Nephron progenitor cell (in vitro differentiated cells): ENCODE measurements at regions not wholly inside any gene's neighbourhood (a gene's known extent, or its start where the extent isn't known, plus 50 kb on each side); places are given as distances from the start of the nearest gene placed in this dataset.

ENCODE experiments used
- DNase-seq: peaks from one replicate; pipeline ENCODE4 v3.0.0; 2021
- H3K27ac Mint-ChIP-seq: 2 replicates; pipeline ENCODE4 v1.8.0; 2021; ENCODE audit warnings: mild to moderate bottlenecking, moderate library complexity, mixed read lengths
- H3K27me3 Mint-ChIP-seq: 2 replicates; pipeline ENCODE4 v1.8.0; 2021; ENCODE audit warnings: mild to moderate bottlenecking, low read depth, mixed read lengths; ENCODE audit not compliant: poor library complexity
- H3K36me3 Mint-ChIP-seq: 2 replicates; pipeline ENCODE4 v1.8.0; 2021; ENCODE audit warnings: low read depth, mixed read lengths
- H3K4me1 Mint-ChIP-seq: 2 replicates; pipeline ENCODE4 v1.8.0; 2021; ENCODE audit warnings: mixed read lengths
- H3K4me3 Mint-ChIP-seq: 2 replicates; pipeline ENCODE4 v1.8.0; 2021; ENCODE audit warnings: mild to moderate bottlenecking, moderate library complexity, mixed read lengths
- H3K9me3 Mint-ChIP-seq: 2 replicates; pipeline ENCODE4 v1.8.0; 2021; ENCODE audit warnings: mild to moderate bottlenecking, moderate library complexity, mixed read lengths
- TF ChIP-seq, protein P1 (sequence below): fragments of 200-600 bp; sonication (generic); IDR thresholded peaks from 2 replicates; pipeline ENCODE4 v1.5.0; 2021; ENCODE audit warnings: antibody characterized with exemption

- H3K4me3 Mint-ChIP-seq = no peak overlapping the region
- H3K27me3 Mint-ChIP-seq = no peaks in the 10 kb centered on the region
- H3K36me3 Mint-ChIP-seq = peaks cover 5% of the 10 kb centered on the region
- H3K9me3 Mint-ChIP-seq = peaks cover 6% of the 10 kb centered on the region
- H3K4me1 Mint-ChIP-seq = peaks cover 80% of the 10 kb centered on the region
- H3K27ac Mint-ChIP-seq = peak overlapping the region; percentile 95
- TF ChIP-seq, protein P1, sequence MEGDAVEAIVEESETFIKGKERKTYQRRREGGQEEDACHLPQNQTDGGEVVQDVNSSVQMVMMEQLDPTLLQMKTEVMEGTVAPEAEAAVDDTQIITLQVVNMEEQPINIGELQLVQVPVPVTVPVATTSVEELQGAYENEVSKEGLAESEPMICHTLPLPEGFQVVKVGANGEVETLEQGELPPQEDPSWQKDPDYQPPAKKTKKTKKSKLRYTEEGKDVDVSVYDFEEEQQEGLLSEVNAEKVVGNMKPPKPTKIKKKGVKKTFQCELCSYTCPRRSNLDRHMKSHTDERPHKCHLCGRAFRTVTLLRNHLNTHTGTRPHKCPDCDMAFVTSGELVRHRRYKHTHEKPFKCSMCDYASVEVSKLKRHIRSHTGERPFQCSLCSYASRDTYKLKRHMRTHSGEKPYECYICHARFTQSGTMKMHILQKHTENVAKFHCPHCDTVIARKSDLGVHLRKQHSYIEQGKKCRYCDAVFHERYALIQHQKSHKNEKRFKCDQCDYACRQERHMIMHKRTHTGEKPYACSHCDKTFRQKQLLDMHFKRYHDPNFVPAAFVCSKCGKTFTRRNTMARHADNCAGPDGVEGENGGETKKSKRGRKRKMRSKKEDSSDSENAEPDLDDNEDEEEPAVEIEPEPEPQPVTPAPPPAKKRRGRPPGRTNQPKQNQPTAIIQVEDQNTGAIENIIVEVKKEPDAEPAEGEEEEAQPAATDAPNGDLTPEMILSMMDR = no peak
- no peak for DNase-seq
Measured at GRCh38 chr5:124057724-124058231, 545.8 kb downstream of the CSNK1G3 start.

DNA sequence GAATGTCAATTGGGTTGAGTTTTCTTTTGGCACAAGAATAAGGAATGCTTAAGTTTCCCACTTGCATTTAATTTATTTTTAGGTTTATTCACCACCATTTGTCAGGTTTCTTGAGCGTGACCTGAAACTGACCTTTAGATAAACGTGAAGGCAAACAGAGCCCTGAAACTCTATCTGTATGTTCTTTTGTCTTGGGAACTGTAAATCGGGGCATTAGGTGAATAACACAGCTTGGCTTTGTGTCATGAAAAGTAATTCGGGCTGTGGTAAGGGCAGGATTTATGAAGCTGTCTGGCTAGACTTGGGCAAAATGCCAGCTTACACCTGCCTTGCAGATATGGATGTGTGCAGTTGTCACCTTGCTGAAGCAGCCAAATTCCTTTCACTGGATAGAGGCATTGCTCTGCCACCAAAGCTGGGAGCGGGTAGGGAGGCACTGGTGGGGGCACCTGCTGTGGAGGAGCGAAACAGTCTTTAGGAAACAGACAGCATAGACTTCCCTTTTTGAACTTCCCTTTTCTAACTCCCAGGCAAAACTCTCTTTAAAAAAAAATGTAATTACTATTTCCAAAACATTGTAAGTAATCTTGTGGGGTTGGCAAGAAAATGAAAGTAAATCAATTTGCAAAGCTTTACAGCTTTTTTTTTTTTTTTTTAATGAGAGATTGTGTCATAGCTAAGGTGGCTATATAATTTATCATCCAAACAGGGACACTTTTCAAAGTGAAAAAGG, 545.2 kb downstream of the CSNK1G3 start:
- no peaks in the 10 kb centered on the region for H3K27me3 Mint-ChIP-seq
- H3K27ac Mint-ChIP-seq = peak overlapping the region; percentile 95
- H3K36me3 Mint-ChIP-seq = peaks cover 5% of the 10 kb centered on the region
- peaks cover 86% of the 10 kb centered on the region for H3K4me1 Mint-ChIP-seq
- peaks cover under 1% of the 10 kb centered on the region for H3K9me3 Mint-ChIP-seq
- DNase-seq = peak; percentile 15
- no peak overlapping the region for H3K4me3 Mint-ChIP-seq
- TF ChIP-seq, protein P1 = no peak

GRCh38 chr5:124056326-124056990, 544.5 kb downstream of the CSNK1G3 start:
- no peaks in the 10 kb centered on the region for H3K9me3 Mint-ChIP-seq
- H3K4me3 Mint-ChIP-seq = no peak overlapping the region
- peaks cover 5% of the 10 kb centered on the region for H3K36me3 Mint-ChIP-seq
- H3K4me1 Mint-ChIP-seq = peaks cover 89% of the 10 kb centered on the region
- DNase-seq = no peak
- TF ChIP-seq, protein P1 = no peak
- H3K27me3 Mint-ChIP-seq = no peaks in the 10 kb centered on the region
- peak overlapping the region; percentile 60 for H3K27ac Mint-ChIP-seq

- Mint-ChIP-seq H3K4me3 (no peak overlapping the region), H3K36me3 (peaks cover 5% of the 10 kb centered on the region), H3K27ac (peak overlapping the region; percentile 29), H3K27me3 (no peaks in the 10 kb centered on the region), H3K4me1 (peaks cover 87% of the 10 kb centered on the region), H3K9me3 (no peaks in the 10 kb centered on the region)
- no peak for DNase-seq
- TF ChIP-seq, protein P1 = no peak
Measured at GRCh38 chr5:124055751-124056150, 543.8 kb downstream of the CSNK1G3 start.

DNA sequence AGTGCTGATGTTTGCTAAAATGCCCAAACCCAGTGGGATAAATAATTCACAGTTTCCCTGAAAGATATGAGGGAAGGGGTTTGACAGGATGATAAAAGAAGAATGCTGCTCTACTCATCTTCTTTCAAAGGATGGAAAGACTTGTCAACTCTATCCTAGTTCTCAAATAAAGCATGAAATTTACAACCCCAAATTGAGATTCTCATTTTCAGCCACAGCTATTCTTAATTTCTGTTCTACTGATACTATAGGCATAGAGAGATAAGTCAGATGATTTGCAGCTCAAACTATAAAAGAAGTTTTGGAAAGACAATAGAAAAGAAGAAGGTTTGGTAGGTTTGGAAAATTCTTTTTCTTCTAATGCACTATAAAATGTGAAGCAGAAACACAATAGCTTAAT, 542.6 kb downstream of the CSNK1G3 start:
- Mint-ChIP-seq H3K36me3 (peaks cover 5% of the 10 kb centered on the region), H3K27me3 (no peaks in the 10 kb centered on the region), H3K9me3 (no peaks in the 10 kb centered on the region), H3K4me1 (peaks cover 75% of the 10 kb centered on the region), H3K27ac (no peak overlapping the region), H3K4me3 (no peak overlapping the region)
- TF ChIP-seq, protein P1 = no peak
- DNase-seq = no peak
